SU-DHL-6 (cell line): ENCODE measurements at regions not wholly inside any gene's neighbourhood (a gene's known extent, or its start where the extent isn't known, plus 50 kb on each side); places are given as distances from the start of the nearest gene placed in this dataset.

Experiments used
- H2AFZ ChIP-seq: fragments of 200-600 bp; sonication (generic); 2 replicates; pipeline ENCODE4 v1.6.1; 2014; ENCODE audit warnings: low read depth, mild to moderate bottlenecking, moderate library complexity, mixed read lengths, antibody characterized with exemption, low read length; ENCODE audit not compliant: severe bottlenecking
- H3F3A ChIP-seq: fragments of 200-600 bp; shearing (Covaris generic); 2 replicates; pipeline ENCODE4 v1.6.0; 2016; ENCODE audit warnings: antibody characterized with exemption, mild to moderate bottlenecking; ENCODE audit not compliant: insufficient read depth
- H3K27ac ChIP-seq: fragments of 200-600 bp; sonication (generic); 2 replicates; pipeline ENCODE4 v1.5.1; 2016; ENCODE audit warnings: low read depth, mild to moderate bottlenecking, low read length, moderate library complexity, mixed read lengths
- H3K27me3 ChIP-seq: fragments of 200-600 bp; sonication (generic), shearing (Covaris generic); 2 replicates; pipeline ENCODE4 v1.6.0; 2014; ENCODE audit warnings: mild to moderate bottlenecking, low read length
- H3K36me3 ChIP-seq: fragments of 200-600 bp; sonication (generic); 2 replicates; pipeline ENCODE4 v1.6.1; 2014; ENCODE audit warnings: mild to moderate bottlenecking, low read length, mixed read lengths
- H3K4me2 ChIP-seq: fragments of 300-600, 200-600 bp; shearing (Covaris generic), sonication (generic); 2 replicates; pipeline ENCODE4 v1.6.0; 2014; ENCODE audit warnings: low read length, low read depth, mild to moderate bottlenecking; ENCODE audit not compliant: poor library complexity, severe bottlenecking
- H3K4me3 ChIP-seq: fragments of 200-600 bp; sonication (generic); 2 replicates; pipeline ENCODE4 v1.5.1; 2014; ENCODE audit warnings: antibody characterized with exemption, low read length, mild to moderate bottlenecking, mixed read lengths; ENCODE audit not compliant: insufficient read depth, poor library complexity, severe bottlenecking
- H3K79me2 ChIP-seq: fragments of 200-600 bp; sonication (generic); 2 replicates; pipeline ENCODE4 v1.6.1; 2014; ENCODE audit warnings: mild to moderate bottlenecking, low read length, moderate library complexity; ENCODE audit not compliant: insufficient read depth
- H3K9ac ChIP-seq: fragments of 200-600 bp; sonication (generic); 2 replicates; pipeline ENCODE4 v1.7.0; 2014; ENCODE audit warnings: mild to moderate bottlenecking, low read length
- H3K9me2 ChIP-seq: fragments of 200-600 bp; sonication (generic); replicated peaks from 2 replicates; pipeline ENCODE4 v1.6.1; 2014; ENCODE audit warnings: low read length; ENCODE audit not compliant: insufficient read depth
- H3K9me3 ChIP-seq: fragments of 200-600 bp; sonication (generic); 2 replicates; pipeline ENCODE4 v1.6.1; 2014; ENCODE audit warnings: low read length, mixed read lengths; ENCODE audit not compliant: insufficient read depth
- H4K20me1 ChIP-seq: fragments of 200-600 bp; sonication (generic); 2 replicates; pipeline ENCODE4 v1.6.1; 2014; ENCODE audit warnings: low read depth, mild to moderate bottlenecking, antibody characterized with exemption, low read length, moderate library complexity, mixed read lengths
- EZH2phosphoT487 ChIP-seq: fragments of 200-600 bp; sonication (generic), shearing (Covaris generic); conservative IDR thresholded peaks from 2 replicates; pipeline ENCODE4 v1.6.1; 2018; ENCODE audit warnings: mild to moderate bottlenecking, antibody characterized with exemption, low read length, moderate library complexity, mixed read lengths
- TF ChIP-seq, protein P1 (sequence below): fragments of 200-600 bp; sonication (generic); IDR thresholded peaks from one replicate; pipeline ENCODE4 v1.5.1; 2017; ENCODE audit warnings: antibody characterized with exemption, mild to moderate bottlenecking, low read length, moderate library complexity; ENCODE audit not compliant: insufficient read depth, poor library complexity, severe bottlenecking

DNA sequence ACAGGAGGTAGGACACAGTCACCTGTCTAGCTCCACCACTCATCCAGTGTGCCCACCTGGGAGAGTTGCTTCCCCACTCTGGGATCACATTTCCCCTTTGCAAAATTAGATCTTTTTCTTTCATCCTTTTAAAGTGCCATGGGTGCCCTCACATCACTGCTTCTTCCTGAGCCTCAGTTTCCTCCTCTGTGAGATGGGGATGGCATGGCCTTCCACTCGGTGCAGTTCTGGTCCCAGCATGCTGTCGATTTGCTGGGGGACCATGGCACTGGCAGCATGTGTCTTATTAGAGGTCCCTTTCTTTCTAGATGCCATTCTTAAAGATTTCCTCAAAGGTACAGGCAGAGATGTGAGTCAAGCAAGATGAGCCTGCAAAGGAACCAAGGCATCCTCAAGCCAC is 158.3 kb upstream of the ZMIZ1 start:
- Histone ChIP-seq H3K4me3 (no peak overlapping the region), H4K20me1 (no peaks in the 10 kb centered on the region), H3K36me3 (no peaks in the 10 kb centered on the region), H3K27me3 (no peaks in the 10 kb centered on the region), H2AFZ (no peak overlapping the region), H3K79me2 (no peaks in the 10 kb centered on the region), H3K9me3 (no peaks in the 10 kb centered on the region), H3K27ac (no peak overlapping the region), H3F3A (no peaks in the 10 kb centered on the region), H3K9ac (no peak overlapping the region), H3K4me2 (no peak overlapping the region), H3K9me2 (no peaks in the 10 kb centered on the region)
- TF ChIP-seq, protein P1, sequence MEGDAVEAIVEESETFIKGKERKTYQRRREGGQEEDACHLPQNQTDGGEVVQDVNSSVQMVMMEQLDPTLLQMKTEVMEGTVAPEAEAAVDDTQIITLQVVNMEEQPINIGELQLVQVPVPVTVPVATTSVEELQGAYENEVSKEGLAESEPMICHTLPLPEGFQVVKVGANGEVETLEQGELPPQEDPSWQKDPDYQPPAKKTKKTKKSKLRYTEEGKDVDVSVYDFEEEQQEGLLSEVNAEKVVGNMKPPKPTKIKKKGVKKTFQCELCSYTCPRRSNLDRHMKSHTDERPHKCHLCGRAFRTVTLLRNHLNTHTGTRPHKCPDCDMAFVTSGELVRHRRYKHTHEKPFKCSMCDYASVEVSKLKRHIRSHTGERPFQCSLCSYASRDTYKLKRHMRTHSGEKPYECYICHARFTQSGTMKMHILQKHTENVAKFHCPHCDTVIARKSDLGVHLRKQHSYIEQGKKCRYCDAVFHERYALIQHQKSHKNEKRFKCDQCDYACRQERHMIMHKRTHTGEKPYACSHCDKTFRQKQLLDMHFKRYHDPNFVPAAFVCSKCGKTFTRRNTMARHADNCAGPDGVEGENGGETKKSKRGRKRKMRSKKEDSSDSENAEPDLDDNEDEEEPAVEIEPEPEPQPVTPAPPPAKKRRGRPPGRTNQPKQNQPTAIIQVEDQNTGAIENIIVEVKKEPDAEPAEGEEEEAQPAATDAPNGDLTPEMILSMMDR = no peak
- no peak for TF ChIP-seq EZH2phosphoT487

GRCh38 chr10:78910886-78911285 is 157.9 kb upstream of the ZMIZ1 start:
- no peak overlapping the region for H3K27ac ChIP-seq
- no peaks in the 10 kb centered on the region for H3K9me3 ChIP-seq
- TF ChIP-seq, protein P1 = no peak
- TF ChIP-seq EZH2phosphoT487 = no peak

DNA sequence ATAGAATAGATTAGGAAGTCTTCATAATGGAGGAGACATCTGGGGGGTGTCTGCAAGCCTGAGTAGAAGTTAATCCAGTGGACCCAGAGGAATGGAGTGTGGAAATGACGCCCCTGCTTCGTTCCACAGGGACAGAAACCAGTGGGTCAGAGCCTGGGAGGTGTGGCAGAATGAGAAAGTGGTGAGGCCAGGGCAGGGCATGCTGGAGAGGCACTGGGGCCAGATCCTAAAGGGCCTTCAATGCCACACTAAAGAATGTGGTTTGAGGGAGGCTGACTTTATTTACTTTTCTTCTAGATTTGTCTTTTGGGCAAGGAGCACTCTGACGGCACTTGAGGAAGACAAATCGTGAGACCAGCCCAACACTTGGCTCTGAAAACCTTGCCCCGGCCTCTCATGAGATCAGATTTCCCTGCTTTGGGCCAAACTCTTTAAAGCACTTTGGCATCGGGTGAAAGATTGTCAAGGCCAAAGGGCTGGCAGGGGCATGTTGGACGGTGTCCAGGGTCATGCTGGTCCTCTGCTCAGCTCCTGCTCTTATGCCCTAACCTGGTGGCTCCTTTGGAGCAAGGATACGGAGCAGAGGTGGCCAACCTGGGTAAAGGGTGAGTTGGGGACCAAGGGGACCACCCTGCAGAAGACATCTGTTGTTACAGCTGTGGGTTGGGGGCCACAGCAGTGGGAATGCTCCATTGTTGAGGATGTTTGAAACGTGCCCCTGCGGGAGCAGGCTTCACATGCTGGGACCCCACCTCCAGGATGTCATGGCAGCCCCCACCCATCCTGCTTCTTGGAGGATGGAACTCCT is 157.0 kb upstream of the ZMIZ1 start:
- TF ChIP-seq, protein P1 = no peak
- TF ChIP-seq EZH2phosphoT487 = no peak
- H3K4me3 ChIP-seq = no peak overlapping the region
- no peak overlapping the region for H3K9ac ChIP-seq
- no peaks in the 10 kb centered on the region for H3K27me3 ChIP-seq
- no peak overlapping the region for H3K4me2 ChIP-seq
- no peaks in the 10 kb centered on the region for H3K79me2 ChIP-seq
- no peaks in the 10 kb centered on the region for H4K20me1 ChIP-seq
- H2AFZ ChIP-seq = no peak overlapping the region
- H3K36me3 ChIP-seq = no peaks in the 10 kb centered on the region
- no peak overlapping the region for H3K27ac ChIP-seq
- H3F3A ChIP-seq = no peaks in the 10 kb centered on the region
- no peaks in the 10 kb centered on the region for H3K9me3 ChIP-seq
- no peaks in the 10 kb centered on the region for H3K9me2 ChIP-seq

More at GRCh38 chr10:78910886-78911285, 157.9 kb upstream of the ZMIZ1 start:
- Histone ChIP-seq H3K27me3 (no peaks in the 10 kb centered on the region), H3K4me3 (no peak overlapping the region), H3K36me3 (no peaks in the 10 kb centered on the region), H3K4me2 (no peak overlapping the region), H3K79me2 (no peaks in the 10 kb centered on the region), H3K9me2 (no peaks in the 10 kb centered on the region), H3K9ac (no peak overlapping the region), H4K20me1 (no peaks in the 10 kb centered on the region), H2AFZ (no peak overlapping the region), H3F3A (no peaks in the 10 kb centered on the region)
